ENCODE measurements at regions not wholly inside any gene's neighbourhood (a gene's known extent, or its start where the extent isn't known, plus 50 kb on each side); places are given as distances from the start of the nearest gene placed in this dataset.

DNA sequence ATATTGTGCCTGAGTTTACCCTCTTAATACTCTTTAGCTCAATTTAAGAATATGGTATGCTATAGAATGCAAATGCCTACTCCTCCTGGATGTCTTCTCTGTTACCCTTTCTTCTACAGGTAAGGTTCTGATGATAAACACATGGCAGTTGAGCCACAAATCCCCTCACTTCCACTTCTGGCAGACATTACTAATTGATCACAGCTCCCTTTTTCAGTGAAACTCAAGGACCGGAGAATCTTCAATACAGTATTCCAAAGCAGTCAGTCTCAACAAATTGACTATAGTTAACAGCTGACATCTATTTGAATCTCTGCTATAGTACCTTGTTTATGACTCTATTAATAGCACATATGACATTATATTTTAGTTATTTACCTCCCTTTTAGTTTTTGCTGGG, 232.1 kb upstream of the ADAMTS9 start:
- Histone ChIP-seq H3K27me3 (replicated peaks; ENCODE audit: control insufficient read depth, insufficient read depth, low read length) (no peaks in the 10 kb centered on the region), H3K4me1 (peaks cover 9% of the 10 kb centered on the region), H3K36me3 (ENCODE audit: control insufficient read depth, insufficient read depth, low read length) (no peaks in the 10 kb centered on the region), H3K9me3 (no peaks in the 10 kb centered on the region), H3K4me3 (ENCODE audit: low read depth, low read length) (no peak overlapping the region)
- CTCF ChIA-PET = no interaction called here
- Mint-ChIP-seq H3K27ac (ENCODE audit: unreplicated experiment) (no peak overlapping the region), H3K27me3 (ENCODE audit: insufficient read depth, unreplicated experiment) (no peaks in the 10 kb centered on the region), H3K4me1 (ENCODE audit: low read depth, unreplicated experiment) (peaks cover 5% of the 10 kb centered on the region), H3K4me3 (ENCODE audit: unreplicated experiment) (no peak overlapping the region), H3K9me3 (ENCODE audit: unreplicated experiment) (no peaks in the 10 kb centered on the region), H3K36me3 (ENCODE audit: insufficient read depth, unreplicated experiment) (no peaks in the 10 kb centered on the region)
- no TSS peak for BruUV-seq (replicated peaks)
- intact Hi-C loops (cut with micrococcal nuclease; ENCODE audit: unreplicated experiment) = no loop called here
- TF ChIP-seq, protein P1, sequence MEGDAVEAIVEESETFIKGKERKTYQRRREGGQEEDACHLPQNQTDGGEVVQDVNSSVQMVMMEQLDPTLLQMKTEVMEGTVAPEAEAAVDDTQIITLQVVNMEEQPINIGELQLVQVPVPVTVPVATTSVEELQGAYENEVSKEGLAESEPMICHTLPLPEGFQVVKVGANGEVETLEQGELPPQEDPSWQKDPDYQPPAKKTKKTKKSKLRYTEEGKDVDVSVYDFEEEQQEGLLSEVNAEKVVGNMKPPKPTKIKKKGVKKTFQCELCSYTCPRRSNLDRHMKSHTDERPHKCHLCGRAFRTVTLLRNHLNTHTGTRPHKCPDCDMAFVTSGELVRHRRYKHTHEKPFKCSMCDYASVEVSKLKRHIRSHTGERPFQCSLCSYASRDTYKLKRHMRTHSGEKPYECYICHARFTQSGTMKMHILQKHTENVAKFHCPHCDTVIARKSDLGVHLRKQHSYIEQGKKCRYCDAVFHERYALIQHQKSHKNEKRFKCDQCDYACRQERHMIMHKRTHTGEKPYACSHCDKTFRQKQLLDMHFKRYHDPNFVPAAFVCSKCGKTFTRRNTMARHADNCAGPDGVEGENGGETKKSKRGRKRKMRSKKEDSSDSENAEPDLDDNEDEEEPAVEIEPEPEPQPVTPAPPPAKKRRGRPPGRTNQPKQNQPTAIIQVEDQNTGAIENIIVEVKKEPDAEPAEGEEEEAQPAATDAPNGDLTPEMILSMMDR (IDR thresholded peaks at IDR 0.05; ENCODE audit: insufficient read depth in 1 of 2, low read depth in 1 of 2, low read length in 1 of 2, severe bottlenecking in 1 of 2, unreplicated experiment in 1 of 2) = no peak
- POLR2A ChIA-PET = no interaction called here
- no peak for DNase-seq

DNA sequence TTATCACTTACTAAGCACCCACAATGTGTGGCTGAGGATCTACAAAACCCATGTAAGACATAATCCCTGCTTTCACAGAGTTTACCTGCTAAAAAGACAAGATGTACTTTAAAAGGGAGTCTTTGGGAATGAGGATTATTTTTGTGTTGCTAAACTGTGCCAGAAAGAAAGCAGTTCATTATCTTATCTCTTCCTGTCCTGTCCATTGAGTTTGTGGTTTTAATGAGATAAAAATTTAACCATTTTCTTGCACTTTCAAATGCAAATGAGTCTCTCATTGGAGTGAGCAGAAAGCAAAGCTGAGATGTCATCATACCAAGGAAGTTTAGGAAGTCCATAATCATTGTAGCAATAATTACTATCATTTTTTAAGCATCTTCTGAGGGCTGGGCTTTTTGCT, 231.2 kb upstream of the ADAMTS9 start:
- Mint-ChIP-seq H3K27me3 (ENCODE audit: insufficient read depth, unreplicated experiment) (no peaks in the 10 kb centered on the region), H3K9me3 (ENCODE audit: unreplicated experiment) (no peaks in the 10 kb centered on the region), H3K36me3 (ENCODE audit: insufficient read depth, unreplicated experiment) (no peaks in the 10 kb centered on the region), H3K4me3 (ENCODE audit: unreplicated experiment) (no peak overlapping the region), H3K4me1 (ENCODE audit: low read depth, unreplicated experiment) (peaks cover 5% of the 10 kb centered on the region), H3K27ac (ENCODE audit: unreplicated experiment) (no peak overlapping the region)
- Histone ChIP-seq H3K36me3 (ENCODE audit: control insufficient read depth, insufficient read depth, low read length) (no peaks in the 10 kb centered on the region), H3K27me3 (replicated peaks; ENCODE audit: control insufficient read depth, insufficient read depth, low read length) (no peaks in the 10 kb centered on the region), H3K4me3 (ENCODE audit: low read depth, low read length) (no peak overlapping the region), H3K9me3 (no peaks in the 10 kb centered on the region), H3K4me1 (peaks cover 9% of the 10 kb centered on the region)
- TF ChIP-seq, protein P1 (IDR thresholded peaks at IDR 0.05; ENCODE audit: insufficient read depth in 1 of 2, low read depth in 1 of 2, low read length in 1 of 2, severe bottlenecking in 1 of 2, unreplicated experiment in 1 of 2) = no peak
- ChIA-PET CTCF (no interaction called here), POLR2A (no interaction called here)
- intact Hi-C loops (cut with micrococcal nuclease; ENCODE audit: unreplicated experiment) = no loop called here
- no TSS peak for BruUV-seq (replicated peaks)
- no peak for DNase-seq

DNA sequence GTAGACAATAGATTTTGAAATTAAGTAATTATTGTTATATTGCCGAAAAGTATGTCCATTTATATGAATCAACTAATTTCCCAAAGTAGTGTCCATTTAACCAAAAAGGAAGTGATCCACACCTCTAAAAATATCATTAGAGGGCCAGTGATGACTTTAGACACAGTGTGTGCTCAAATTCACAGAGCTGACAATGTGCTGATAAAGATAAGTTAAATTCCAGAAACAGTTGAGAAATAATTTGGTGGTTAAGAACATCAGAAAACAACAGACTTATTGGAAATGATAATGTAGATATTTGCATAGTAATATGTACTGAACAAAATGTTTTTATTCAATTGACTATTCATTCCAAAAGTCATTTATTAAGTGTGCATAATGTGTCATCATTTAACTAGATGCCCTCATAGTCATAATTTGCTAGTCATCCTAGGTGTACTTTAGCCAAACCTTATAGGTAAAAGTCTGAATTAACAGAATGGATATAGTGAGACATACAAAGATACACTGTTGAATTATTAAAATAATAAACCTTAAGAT, 230.2 kb upstream of the ADAMTS9 start:
- Histone ChIP-seq H3K4me1 (peaks cover 9% of the 10 kb centered on the region), H3K9me3 (no peaks in the 10 kb centered on the region), H3K4me3 (ENCODE audit: low read depth, low read length) (no peak overlapping the region), H3K36me3 (ENCODE audit: control insufficient read depth, insufficient read depth, low read length) (no peaks in the 10 kb centered on the region), H3K27me3 (replicated peaks; ENCODE audit: control insufficient read depth, insufficient read depth, low read length) (no peaks in the 10 kb centered on the region)
- Mint-ChIP-seq H3K9me3 (ENCODE audit: unreplicated experiment) (no peaks in the 10 kb centered on the region), H3K4me1 (ENCODE audit: low read depth, unreplicated experiment) (peaks cover 5% of the 10 kb centered on the region), H3K36me3 (ENCODE audit: insufficient read depth, unreplicated experiment) (no peaks in the 10 kb centered on the region), H3K27me3 (ENCODE audit: insufficient read depth, unreplicated experiment) (no peaks in the 10 kb centered on the region), H3K4me3 (ENCODE audit: unreplicated experiment) (no peak overlapping the region), H3K27ac (ENCODE audit: unreplicated experiment) (no peak overlapping the region)
- TF ChIP-seq, protein P1 (IDR thresholded peaks at IDR 0.05; ENCODE audit: insufficient read depth in 1 of 2, low read depth in 1 of 2, low read length in 1 of 2, severe bottlenecking in 1 of 2, unreplicated experiment in 1 of 2) = no peak
- ChIA-PET POLR2A (no interaction called here), CTCF (no interaction called here)
- DNase-seq = no peak
- intact Hi-C loops (cut with micrococcal nuclease; ENCODE audit: unreplicated experiment) = no loop called here
- no TSS peak for BruUV-seq (replicated peaks)

Measured in Caco-2 (cell line).